ENCODE measurements at regions not wholly inside any gene's neighbourhood (a gene's known extent, or its start where the extent isn't known, plus 50 kb on each side); places are given as distances from the start of the nearest gene placed in this dataset.
"Not testable (repeated sequence)": the region's sequence is repeated elsewhere in the genome, so short reads cannot be mapped to it uniquely, and the experiment has no call there.

- not testable (repeated sequence) for TF ChIP-seq CTCF, POLR2A (IDR thresholded peaks at IDR 0.05)
These were observed 230.5 kb upstream of the POTEB2 start for GRCh38 chr15:21096599-21096998.
